AG09309 (cell line): ENCODE measurements at regions not wholly inside any gene's neighbourhood (a gene's known extent, or its start where the extent isn't known, plus 50 kb on each side); places are given as distances from the start of the nearest gene placed in this dataset.

Experiments used
- DNase-seq: peaks from one replicate; pipeline ENCODE4 v3.0.0-alpha.2; 2010; ENCODE audit warnings: low read depth
- H3K4me3 ChIP-seq: 2 replicates; pipeline ENCODE4 v1.5.1; 2011; ENCODE audit warnings: mild to moderate bottlenecking, low read depth, low read length, moderate library complexity; ENCODE audit not compliant: control insufficient read depth
- CTCF ChIP-seq: IDR thresholded peaks from 2 replicates; pipeline ENCODE4 v1.5.1; 2011; ENCODE audit warnings: mild to moderate bottlenecking, low read depth, low read length, inconsistent platforms; ENCODE audit not compliant: insufficient read depth, control insufficient read depth; ENCODE audit errors: missing control alignments

- no peak overlapping the region for H3K4me3 ChIP-seq
- TF ChIP-seq CTCF, result no peak
- no peak for DNase-seq
Observed at GRCh38 chr12:27382924-27383323, 50.3 kb downstream of the BMAL2 start.

GRCh38 chr12:27383429-27384260 lies 51.0 kb downstream of the BMAL2 start:
- peak; percentile 71 for DNase-seq
- TF ChIP-seq CTCF, result peak; percentile 89
- no peak overlapping the region for H3K4me3 ChIP-seq

DNA sequence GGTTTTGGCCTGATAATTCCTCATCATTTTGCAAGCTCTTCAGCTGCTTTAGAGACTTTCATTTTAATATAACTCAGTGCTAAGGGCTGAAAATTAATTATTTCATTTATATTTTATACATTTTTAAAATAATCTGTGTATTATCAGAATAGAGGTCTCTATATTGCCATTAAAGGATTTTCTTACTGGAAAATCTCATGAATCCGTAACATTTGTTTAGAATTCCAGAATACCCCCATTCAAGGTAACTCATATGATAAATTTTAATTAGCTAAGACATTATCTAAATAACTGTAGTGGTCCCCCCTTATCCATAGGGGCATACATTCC lies 51.6 kb downstream of the BMAL2 start:
- H3K4me3 ChIP-seq, result no peak overlapping the region
- no peak for DNase-seq
- no peak for TF ChIP-seq CTCF

- no peak for TF ChIP-seq CTCF
- no peak overlapping the region for H3K4me3 ChIP-seq
- no peak for DNase-seq
Observed at GRCh38 chr12:27385766-27386564, 53.3 kb downstream of the BMAL2 start.

DNA sequence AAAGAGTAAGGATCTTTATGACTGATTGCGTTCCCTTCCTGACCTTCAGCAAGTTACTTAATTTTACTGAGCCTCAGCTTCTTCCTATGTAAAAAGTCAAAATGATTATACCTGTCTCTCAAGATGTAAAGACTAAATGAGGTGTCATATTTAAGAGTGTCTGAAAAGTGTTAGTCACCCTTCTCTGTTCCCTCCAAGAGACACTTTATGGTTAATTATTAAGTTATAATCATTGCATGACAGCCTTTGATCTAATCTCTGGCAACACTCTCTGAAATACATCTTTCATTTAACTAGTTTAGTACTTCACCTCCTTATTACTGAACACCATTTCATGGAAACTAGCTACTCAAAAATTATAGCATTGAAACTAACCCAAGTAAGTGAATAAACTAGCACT lies 54.8 kb downstream of the BMAL2 start:
- no peak overlapping the region for H3K4me3 ChIP-seq
- TF ChIP-seq CTCF, result no peak
- no peak for DNase-seq

GRCh38 chr12:27388650-27389049 lies 56.0 kb downstream of the BMAL2 start:
- no peak for TF ChIP-seq CTCF
- no peak for DNase-seq
- no peak overlapping the region for H3K4me3 ChIP-seq
